ENCODE measurements at regions not wholly inside any gene's neighbourhood (a gene's known extent, or its start where the extent isn't known, plus 50 kb on each side); places are given as distances from the start of the nearest gene placed in this dataset.
"Not testable (repeated sequence)": the region's sequence is repeated elsewhere in the genome, so short reads cannot be mapped to it uniquely, and the experiment has no call there.

- peaks cover 14% of the 10 kb centered on the region; the same call in 1 of the 2 replicates for H3K36me3 ChIP-seq (ENCODE audit: insufficient read depth)
- Mint-ChIP-seq H3K9me3 (peaks cover 85% of the 10 kb centered on the region), H3K36me3 (ENCODE audit: low read depth) (peaks cover 34% of the 10 kb centered on the region), H3K27me3 (ENCODE audit: insufficient read depth, low read depth, poor library complexity) (peaks cover 2% of the 10 kb centered on the region), H3K4me3 (no peak overlapping the region), H3K4me1 (no peaks in the 10 kb centered on the region), H3K27ac (no peak overlapping the region)
- H3K4me3 ChIP-seq: no peak overlapping the region
- H3F3A ChIP-seq (replicated peaks; ENCODE audit: low read depth): no peaks in the 10 kb centered on the region
- no peak overlapping the region for H2AFZ ChIP-seq
- no peaks in the 10 kb centered on the region for H3K9me2 ChIP-seq (ENCODE audit: insufficient read depth)
- H4K20me1 ChIP-seq (replicated peaks; ENCODE audit: insufficient read depth): no peaks in the 10 kb centered on the region
- no peak overlapping the region for H3K4me2 ChIP-seq
- no peaks in the 10 kb centered on the region for H3K4me1 ChIP-seq (ENCODE audit: insufficient read depth)
- no peak overlapping the region for H3K27ac ChIP-seq (ENCODE audit: low read depth)
- H3K27me3 ChIP-seq (ENCODE audit: insufficient read depth): no peaks in the 10 kb centered on the region
- no peak for DNase-seq (ENCODE audit: low spot score)
- H3K79me2 ChIP-seq (replicated peaks; ENCODE audit: insufficient read depth): no peaks in the 10 kb centered on the region
- no peak for TF ChIP-seq ETS1 (IDR thresholded peaks at IDR 0.05)
- no peak for TF ChIP-seq JUNB (IDR thresholded peaks at IDR 0.05; ENCODE audit: unreplicated experiment)
- TF ChIP-seq STAT1 (IDR thresholded peaks at IDR 0.05; ENCODE audit: unreplicated experiment): no peak
- ATAC-seq: no peak
Observed at GRCh38 chr20:55316753-55317152, 688.6 kb downstream of the CBLN4 start.

GRCh38 chr20:55310844-55311243 is 694.5 kb downstream of the CBLN4 start:
- Mint-ChIP-seq H3K9me3 (peaks cover 93% of the 10 kb centered on the region), H3K36me3 (ENCODE audit: low read depth) (peaks cover 43% of the 10 kb centered on the region)
- H3K4me1 Mint-ChIP-seq; H3K4me3 Mint-ChIP-seq; H3K9me2 ChIP-seq (ENCODE audit: insufficient read depth); ATAC-seq; H3K36me3 ChIP-seq (ENCODE audit: insufficient read depth); H3K4me1 ChIP-seq (ENCODE audit: insufficient read depth); H3K27ac ChIP-seq (ENCODE audit: low read depth); H3K4me2 ChIP-seq; H3F3A ChIP-seq (replicated peaks; ENCODE audit: low read depth); H3K79me2 ChIP-seq (replicated peaks; ENCODE audit: insufficient read depth); H3K4me3 ChIP-seq; H3K27me3 ChIP-seq (ENCODE audit: insufficient read depth); H3K27me3 Mint-ChIP-seq (ENCODE audit: insufficient read depth, low read depth, poor library complexity); H3K27ac Mint-ChIP-seq; H4K20me1 ChIP-seq (replicated peaks; ENCODE audit: insufficient read depth); DNase-seq (ENCODE audit: low spot score); H2AFZ ChIP-seq: not testable (repeated sequence)

GRCh38 chr20:55291261-55291660 is 714.1 kb downstream of the CBLN4 start:
- Histone ChIP-seq H2AFZ (no peak overlapping the region), H3K36me3 (ENCODE audit: insufficient read depth) (peaks cover 6% of the 10 kb centered on the region; the same call in 1 of the 2 replicates), H3F3A (replicated peaks; ENCODE audit: low read depth) (no peaks in the 10 kb centered on the region), H3K79me2 (replicated peaks; ENCODE audit: insufficient read depth) (no peaks in the 10 kb centered on the region), H3K4me2 (no peak overlapping the region), H3K4me3 (no peak overlapping the region), H3K27ac (ENCODE audit: low read depth) (no peak overlapping the region), H4K20me1 (replicated peaks; ENCODE audit: insufficient read depth) (no peaks in the 10 kb centered on the region), H3K27me3 (ENCODE audit: insufficient read depth) (no peaks in the 10 kb centered on the region), H3K4me1 (ENCODE audit: insufficient read depth) (no peaks in the 10 kb centered on the region), H3K9me2 (ENCODE audit: insufficient read depth) (no peaks in the 10 kb centered on the region)
- ATAC-seq: no peak
- H3K27me3 Mint-ChIP-seq (ENCODE audit: insufficient read depth, low read depth, poor library complexity): no peaks in the 10 kb centered on the region
- H3K36me3 Mint-ChIP-seq (ENCODE audit: low read depth): peaks cover 18% of the 10 kb centered on the region; the same call in 2 of the 3 replicates
- peaks cover 88% of the 10 kb centered on the region for H3K9me3 Mint-ChIP-seq
- no peak overlapping the region for H3K27ac Mint-ChIP-seq
- H3K4me1 Mint-ChIP-seq: no peaks in the 10 kb centered on the region
- DNase-seq (ENCODE audit: low spot score): no peak
- no peak overlapping the region for H3K4me3 Mint-ChIP-seq
- TF ChIP-seq EZH2 (IDR thresholded peaks at IDR 0.05; ENCODE audit: low read depth, unreplicated experiment) (no peak), REST (IDR thresholded peaks at IDR 0.05; ENCODE audit: unreplicated experiment) (no peak), JUNB (IDR thresholded peaks at IDR 0.05; ENCODE audit: unreplicated experiment) (no peak), ZNF462 (CRISPR knock-in tag; IDR thresholded peaks at IDR 0.05) (no peak), NANOG (IDR thresholded peaks at IDR 0.05; ENCODE audit: borderline replicate concordance) (no peak)

Measured in GM23338 (cell line).